ENCODE measurements at regions not wholly inside any gene's neighbourhood (a gene's known extent, or its start where the extent isn't known, plus 50 kb on each side); places are given as distances from the start of the nearest gene placed in this dataset.
A peak's percentile ranks its signal among the peaks of the same experiment; 100 is the strongest.
"Not testable (repeated sequence)": the region's sequence is repeated elsewhere in the genome, so short reads cannot be mapped to it uniquely, and the experiment has no call there.

DNA sequence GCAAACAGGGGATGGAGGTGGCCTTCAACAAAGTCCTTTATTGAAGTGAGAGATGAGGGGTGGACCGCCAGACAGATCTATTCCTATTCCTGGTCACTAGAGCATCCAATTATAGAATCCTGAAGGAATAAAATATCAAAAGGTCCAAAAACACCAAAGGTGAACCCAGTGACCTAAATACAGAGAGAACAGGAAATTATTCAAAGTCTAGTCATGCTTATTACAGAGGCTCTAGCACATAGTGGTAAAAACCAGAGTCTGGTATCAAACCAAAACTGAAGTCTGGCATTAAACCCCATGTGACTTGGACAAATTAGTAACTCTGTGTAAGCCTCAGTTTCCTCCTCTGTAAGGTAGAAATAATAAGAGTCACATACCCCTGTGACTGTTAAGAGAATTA lies 100.5 kb upstream of the SNX2 start:
- no peak for DNase-seq

DNA sequence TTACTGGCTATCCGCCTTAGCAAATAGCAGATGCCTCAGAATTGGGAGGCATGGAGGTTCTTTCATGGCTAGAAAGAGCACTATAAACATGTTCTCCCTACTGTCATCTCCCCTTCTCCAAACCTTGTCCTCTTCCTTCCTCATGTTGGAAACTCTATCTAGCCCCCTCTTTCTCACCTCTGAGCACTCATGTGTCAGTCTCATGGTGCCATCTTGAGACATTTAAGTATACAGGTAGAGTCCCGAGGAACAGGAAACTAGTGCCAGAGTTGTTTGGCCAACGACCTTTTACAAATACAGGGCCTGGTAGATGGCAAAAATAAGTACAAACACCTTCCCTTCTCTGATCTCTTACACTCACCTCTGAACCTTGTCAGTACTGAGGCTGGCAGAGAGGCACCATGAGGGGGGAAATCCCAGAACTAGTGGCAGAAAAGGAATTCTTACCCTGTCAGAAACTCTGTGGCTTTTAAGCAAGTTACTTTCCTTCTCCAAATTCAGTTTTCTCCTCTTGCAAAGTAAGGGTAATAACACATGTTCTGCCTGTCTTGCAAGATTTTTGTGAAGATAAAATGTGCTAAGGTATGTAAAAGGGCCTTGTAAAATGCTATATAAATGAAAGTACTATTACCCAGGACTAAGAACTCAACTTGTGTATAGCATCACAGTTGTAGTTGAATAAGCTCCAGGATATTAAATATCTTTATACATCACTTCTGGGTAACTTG lies 94.1 kb upstream of the SNX2 start:
- DNase-seq = no peak

DNA sequence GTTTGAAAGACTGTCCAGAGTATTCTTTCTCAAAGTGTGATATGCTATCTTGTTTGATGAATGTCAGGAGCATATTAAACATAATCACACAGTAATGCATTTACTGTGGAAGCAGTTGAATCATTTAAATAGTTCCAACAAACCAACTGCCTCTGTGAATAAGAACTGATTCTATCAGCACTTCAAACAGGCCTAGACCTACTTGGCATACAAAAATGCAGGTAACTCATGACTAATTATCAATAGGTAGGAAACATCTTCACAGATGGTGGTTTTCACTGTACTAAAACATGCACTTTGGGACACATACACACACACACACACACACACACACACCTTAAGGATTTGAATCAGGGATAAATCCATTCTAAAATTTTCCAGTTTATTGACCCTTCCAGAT lies 91.2 kb upstream of the SNX2 start:
- DNase-seq = no peak

DNA sequence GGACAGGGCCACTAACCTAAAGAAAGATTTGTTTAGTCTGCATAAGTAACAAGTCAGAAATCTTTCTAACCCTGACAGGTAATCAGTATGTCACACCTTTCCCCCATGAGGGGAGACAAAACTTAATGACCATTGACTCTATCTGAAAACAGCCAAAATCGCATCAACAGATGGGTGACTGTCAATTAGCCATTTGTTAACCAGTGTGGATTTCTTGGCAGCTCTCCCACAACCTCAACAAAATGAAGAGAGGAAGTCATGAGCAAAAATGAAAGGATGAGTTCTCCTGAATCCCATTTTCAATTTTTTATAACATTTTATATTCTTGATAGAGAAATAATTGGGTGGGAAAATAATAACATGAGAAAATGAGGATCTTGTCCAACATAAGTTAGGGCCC lies 84.6 kb upstream of the SNX2 start:
- DNase-seq = no peak

DNA sequence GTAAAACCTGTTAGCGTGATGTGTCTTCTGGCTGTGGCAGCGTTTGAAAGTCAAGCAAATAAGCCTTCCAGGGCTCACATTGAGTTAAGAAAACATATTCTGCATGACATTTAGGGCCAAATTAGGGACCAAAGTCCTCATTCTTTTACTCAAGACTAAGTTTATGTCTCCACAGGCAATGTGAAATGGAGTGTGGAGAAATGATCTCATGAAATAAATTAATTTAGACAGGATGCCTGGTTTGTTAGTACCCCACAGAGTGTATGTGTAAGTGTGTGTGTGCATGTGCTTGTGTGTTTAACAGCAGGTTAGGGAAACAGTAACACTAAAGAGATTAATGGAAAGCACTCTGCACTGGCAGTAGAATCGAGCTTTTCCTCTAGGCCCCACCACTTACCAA lies 82.9 kb upstream of the SNX2 start:
- DNase-seq = no peak

DNA sequence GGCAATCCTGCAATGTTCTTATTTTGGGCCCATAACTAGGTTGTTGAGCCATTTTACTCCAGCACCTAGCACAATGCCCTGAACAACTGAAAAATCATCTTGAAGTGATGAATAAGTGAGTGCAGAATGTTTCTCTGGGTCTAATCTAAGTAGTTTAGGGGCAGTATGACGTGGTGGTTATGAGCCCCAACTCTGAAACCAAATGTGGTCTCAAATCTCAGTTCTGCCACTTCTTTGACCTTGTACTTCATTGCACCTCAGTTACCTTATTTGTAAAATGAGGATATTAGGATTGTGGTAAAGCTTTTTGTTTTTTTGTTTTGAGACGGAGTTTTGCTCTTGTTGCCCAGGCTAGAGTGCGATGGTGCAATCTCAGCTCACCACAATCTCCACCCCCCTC lies 80.9 kb upstream of the SNX2 start:
- no peak for DNase-seq

DNA sequence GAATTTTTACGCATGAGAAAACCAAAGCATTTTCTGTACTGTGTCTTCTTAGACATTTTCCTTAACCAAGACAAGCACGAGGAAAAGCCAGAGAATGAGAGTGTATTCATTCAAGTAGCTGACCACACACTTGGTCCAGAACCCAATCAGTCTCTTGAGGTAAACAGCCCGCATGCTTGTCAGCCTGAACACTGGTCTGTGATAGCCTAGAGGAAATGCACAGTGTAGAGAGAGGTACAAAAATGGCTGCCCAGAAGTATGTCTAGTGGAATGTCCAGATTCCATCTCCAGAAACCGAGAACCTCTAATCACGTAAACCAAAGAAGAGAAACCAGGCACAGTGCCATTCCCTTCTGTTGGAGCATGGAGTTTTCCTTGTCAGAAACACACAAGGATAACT lies 80.0 kb upstream of the SNX2 start:
- no peak for DNase-seq

DNA sequence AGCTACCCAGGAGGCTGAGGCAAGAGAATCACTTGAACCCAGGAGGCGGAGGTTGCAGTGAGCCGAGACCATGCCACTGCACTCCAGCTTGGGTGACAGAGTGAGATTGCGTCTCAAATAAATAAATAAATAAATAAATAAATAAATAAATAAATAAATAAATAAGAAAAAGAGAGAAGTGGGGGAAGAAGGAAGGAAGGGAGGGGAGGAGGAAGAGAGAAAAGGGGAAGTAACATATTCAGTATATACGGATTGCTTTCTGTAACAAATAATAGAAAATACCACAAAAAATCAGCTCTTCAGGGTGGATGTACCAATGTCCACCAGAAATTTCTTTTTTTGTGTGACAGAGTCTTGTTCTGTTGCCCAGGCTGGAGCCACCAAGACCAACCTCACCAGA lies 78.1 kb upstream of the SNX2 start:
- not testable (repeated sequence) for DNase-seq

DNA sequence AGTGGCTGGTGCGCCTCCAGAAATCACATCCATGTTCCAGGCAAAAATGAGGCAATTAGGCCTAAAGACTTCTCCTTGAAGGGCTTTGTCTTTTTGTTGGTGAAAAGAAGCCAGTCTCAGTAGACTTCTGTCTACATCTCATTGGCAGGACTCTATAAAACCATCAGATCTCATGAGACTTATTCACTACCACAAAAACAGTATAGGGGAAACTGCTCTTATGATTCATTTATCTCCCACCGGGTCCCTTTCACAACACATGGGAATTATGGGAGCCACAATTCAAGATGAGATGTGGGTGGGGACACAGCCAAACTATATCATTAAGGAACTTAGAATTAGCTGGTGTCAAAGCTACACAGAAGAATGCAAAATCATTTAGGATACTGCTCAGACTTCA lies 77.7 kb upstream of the SNX2 start:
- DNase-seq = no peak

DNA sequence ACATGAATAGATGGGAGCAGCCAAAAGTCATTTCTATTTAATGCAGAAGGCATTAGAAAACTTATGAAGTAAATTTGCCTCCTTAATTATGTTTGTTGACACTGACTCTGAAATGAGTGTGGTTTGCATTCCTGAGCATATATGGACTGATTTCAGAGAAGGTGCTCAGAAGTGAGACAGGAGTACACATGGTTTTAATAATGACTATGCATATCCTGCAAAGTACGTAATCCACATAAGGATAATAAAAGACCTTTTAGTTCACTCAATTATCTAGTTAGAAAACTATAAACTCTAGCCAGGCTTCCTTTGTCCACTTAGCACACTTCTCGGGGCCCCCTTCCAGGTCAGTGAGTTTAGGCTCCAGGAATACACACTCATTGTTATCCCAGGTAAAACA lies 75.7 kb upstream of the SNX2 start:
- no peak for DNase-seq

DNA sequence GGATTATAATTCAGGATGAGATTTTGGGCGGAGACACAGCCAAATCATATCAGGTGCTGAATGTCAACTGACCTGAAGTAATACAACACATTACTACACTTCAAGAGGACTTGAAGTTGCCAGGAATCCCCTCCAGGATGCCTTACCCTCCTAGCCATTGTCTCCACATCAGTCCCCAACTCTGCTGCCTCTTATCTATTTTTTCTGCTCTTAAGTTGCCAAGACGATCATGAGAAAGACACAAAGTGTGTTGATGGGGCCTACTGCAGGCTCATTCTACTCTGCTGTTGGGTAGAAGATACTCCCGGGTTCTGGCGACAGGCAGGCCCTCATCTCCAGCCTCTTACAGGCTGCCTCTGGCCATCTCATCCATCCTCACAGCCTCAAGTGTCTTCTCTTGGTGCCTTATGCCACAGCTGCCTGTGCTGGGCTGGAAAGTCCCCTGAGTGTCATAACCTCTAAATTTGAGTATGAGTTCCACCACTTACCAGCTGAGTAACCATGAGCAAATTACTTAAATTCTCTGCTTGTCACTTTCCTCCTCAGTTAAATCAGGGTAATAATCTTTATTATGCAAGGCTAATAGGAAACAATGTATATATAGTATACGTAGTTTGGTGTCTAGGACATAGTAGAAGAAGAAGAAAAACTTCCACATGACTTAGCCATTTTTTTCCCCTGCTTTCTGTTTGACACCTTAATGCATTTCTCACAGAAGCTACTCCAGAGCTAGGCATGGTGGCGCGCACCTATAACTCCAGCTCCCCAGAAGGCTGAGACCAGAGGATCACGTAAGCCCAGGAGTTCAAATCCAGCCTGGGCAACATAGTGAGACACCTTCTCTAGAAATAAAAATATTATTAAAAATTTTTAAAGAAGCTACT lies 73.0 kb upstream of the SNX2 start:
- no peak for DNase-seq

DNA sequence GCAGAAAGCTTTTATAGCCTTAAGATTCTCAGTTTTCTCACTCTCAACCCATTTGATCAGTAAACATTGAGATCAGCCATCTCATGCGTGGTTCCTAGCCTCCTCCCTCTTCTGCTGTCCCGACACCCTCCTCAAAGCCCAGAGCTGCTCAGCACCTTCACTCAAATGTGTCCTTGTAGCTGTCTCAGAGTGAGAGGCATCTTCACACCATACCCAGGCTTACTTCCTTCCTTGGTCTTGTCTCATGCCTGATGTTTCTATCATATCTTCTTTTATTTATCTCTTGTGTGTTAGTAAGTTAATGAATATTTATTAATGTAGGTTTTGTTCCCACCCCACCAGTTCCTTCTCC lies 72.4 kb upstream of the SNX2 start:
- no peak for DNase-seq

DNA sequence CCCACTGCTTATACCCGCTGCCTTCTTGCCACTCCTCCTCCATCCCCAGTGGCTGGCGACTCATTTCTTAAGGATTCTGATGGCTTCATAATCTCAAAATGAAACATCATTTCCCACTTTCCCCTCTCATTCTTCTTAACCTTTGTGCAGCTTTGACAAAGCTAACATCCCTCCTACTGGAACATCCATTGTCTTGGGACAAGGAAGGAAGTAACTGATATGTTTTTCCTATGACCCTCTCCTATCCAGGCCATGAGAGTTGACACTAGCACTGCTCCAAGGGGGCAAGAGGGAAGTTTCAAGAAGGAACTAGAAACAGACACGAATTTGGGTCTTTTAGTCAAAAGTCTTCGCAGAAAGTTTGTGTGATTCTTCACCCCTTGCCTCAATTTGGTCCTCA lies 71.7 kb upstream of the SNX2 start:
- no peak for DNase-seq

DNA sequence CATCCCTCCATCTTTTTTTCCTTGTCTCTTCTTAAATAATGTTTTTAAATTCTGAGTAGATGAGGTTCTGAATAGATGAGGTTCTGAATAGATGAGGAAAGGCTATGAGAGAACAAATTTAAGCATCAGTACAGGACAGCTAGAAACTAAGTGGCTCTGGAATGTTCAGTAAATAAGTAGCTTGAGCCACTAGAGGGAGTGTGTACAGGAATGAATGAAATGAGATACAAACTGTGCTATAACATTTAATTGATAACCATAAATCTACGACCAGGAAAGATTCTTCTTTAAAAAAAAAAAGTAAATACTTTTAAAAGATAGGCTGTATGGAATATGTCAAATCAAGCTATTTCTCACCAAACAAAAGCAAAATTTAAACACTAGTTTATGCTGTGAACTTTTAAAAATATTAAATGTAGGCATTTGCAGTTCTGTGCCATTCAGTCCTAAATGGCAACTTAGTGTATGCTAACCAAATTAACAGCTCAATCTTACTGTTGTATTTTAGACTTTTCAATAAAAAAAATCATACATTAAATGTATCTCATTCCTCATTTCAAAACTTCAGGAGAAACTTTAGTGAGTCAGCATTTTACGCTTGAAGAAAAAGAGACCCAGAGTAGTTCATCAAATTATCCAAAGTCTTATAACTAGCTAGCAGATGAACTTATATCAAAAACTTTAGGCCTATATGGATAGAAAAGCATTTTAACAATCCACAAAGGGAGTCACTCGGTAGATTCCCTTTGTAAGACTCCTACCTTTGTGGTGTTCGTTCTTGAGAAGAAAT lies 70.4 kb upstream of the SNX2 start:
- peak; percentile 8 for DNase-seq

DNA sequence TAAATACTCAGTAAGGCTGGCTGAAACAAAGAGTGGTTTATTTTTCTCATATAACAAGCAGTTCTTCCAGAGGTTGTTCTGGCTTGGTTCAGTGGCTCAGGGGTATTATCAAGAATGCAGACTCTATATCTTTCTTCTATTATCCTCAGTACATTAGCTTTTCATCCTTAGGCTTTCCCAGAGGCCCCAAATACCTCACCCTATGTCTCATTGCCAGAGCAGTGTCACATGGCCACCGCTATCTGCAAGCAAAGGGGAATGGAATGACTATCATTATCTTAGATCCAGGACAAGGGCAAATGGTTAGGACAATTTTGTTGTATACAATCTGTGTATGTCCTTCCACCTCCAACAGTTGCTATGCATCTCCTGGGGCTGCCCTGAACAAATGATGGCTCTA lies 69.0 kb upstream of the SNX2 start:
- no peak for DNase-seq

DNA sequence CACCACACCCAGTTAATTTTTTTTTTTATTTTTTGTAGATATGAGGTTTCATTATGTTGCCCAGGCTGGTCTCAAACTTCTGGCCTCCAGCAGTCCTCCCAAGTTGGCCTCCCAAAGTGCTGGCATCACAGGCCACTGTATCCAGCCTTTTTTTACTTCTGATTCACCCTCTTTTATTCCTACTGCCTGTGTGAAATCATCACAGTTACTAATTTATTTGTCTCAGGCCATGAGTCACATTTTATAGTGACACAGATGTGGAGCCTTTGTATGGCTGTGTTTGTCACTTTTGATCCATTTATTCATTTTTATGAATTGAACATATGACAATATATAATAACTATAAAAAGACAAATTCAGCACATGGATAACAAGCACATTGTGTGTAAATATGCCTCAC lies 67.1 kb upstream of the SNX2 start:
- no peak for DNase-seq

DNA sequence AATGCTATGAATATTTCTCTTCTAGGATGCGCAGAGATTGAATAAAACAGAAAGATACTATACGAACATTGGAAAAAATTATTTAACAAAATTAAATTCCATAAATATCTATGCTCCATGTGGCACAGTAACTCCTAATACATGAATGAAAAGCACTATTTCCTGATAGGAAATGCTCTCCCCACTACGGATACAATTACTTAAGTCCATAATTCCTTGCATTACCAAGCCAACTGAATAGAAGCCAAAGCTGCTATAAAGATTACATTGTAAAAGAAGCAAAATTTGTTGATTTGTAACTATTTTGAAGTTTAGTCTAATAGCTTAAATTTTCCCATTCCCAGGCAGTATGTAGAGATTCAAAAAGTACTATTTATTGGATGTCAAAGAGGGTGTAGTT lies 61.8 kb upstream of the SNX2 start:
- no peak for DNase-seq

DNA sequence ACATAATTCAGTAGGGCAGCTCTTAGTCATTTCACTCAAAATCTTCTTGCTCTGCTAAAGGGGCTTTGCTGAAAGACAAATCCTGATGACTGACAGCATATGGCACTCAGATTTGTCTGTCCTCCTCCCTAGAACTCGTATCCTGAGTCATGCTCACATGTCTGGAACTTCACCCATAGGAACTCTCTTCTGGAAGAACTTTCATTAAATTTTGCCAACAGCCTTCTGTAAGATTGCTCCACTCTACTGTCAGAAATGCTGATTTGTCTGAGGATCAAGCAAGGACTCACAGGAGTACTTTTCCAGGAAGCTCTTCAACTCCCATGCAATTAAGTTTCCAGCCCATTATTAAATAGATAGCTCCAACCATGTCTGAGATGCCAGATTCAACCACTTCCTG lies 59.8 kb upstream of the SNX2 start:
- DNase-seq = no peak

DNA sequence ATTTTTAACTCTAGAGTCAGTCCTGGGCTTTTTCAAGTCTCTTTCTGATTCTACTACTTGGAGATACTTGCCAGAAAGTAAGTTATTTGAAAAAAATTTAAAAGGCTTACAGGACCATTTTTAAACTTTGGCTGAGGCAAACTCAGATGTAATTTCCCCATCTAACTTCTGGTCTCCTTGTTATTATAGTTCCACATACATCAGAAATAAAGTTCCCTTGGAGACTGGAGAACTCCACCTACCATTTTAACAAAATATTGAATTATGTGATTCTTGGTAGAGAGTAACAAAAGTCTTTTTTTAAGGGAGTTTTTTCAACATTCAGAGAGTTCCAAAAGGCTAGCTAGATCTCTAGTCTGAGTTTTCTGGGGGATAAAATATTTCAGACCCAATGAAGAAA lies 56.3 kb upstream of the SNX2 start:
- DNase-seq = no peak

DNA sequence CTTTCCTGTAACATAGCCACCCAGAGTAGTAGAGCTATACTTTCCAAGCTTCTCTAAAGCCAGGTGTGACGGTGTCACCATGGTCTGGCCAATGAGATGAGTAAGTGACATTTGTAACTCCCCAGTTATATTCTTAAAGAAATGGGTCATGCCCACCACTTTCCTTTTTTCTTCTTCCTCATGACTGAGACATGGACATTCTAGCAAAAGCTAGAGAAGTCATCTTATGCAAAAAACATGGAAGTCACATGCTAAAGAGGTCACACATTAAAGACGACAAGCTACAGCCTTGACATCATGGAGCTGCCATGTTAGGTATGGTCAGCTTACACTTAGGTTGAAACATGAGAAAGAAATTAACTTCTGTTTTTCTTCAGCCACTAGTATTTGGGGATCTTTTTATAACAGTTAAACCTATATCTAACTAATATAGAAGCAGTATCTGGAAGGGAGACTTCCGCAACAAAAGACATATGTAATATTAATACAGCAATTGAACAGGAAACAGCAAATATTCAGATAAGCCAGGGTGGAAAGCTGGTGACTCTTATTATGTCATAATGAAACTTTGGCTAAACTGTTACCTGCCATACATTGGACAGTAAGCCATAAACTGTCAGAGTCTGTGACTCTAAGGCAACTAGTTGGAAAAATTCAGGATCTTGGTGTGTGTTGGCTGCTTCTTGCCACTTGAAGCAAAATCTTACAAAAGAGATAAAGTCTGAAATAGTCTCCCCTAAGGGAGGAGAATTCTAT lies 54.7 kb upstream of the SNX2 start:
- no peak for DNase-seq

DNA sequence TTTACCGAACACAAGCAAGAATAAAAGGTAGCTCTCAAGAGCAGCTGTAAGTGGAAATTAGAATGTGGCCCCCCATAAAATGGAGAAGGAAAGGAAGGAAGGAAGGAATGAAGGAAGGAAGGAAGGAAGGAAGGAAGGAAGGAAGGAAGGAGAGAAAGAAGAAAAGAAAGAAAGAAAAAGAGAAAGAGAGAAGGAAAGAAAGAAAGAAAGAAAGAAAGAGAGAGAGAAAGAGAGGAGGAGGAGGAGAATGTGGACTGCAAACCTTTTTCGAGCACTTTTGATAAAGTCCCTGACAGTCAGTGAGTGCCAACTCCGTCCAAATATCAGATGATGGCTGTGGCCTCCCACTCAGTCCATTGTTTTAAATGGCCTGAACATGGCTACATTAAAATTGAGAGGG lies 53.8 kb upstream of the SNX2 start:
- DNase-seq = no peak

DNA sequence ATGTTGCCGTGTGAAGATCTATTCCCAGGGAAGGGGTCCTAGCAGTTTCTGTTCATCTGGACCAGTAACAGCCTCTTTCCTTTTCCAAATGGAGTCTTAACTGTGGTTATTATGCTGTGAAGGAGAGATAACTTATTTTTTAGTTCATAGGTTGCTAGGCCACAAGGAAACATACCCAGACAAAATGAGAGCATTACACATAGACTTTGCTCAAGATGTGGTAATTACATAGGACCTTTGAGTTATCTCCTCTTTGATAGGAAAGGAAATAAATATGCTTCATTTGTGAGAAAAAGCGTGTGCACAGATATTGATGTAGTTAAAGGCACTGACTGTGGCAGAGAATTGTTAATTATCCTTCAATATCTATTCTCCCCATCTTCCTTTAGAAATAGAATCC lies 52.5 kb upstream of the SNX2 start:
- no peak for DNase-seq
